RWPE2 (cell line): ENCODE measurements at regions not wholly inside any gene's neighbourhood (a gene's known extent, or its start where the extent isn't known, plus 50 kb on each side); places are given as distances from the start of the nearest gene placed in this dataset.

Experiments
- ATAC-seq: fragments of 200-7000 bp; cut with Tn5 transposase; 3 replicates; pipeline ENCODE4 v1.9.1; 2021; ENCODE audit warnings: low read depth
- DNase-seq: peaks from one replicate; pipeline ENCODE4 v3.0.0-alpha.2; 2020; ENCODE audit warnings: low spot score
- H3K27ac ChIP-seq: fragments of 450-650 bp; 2 replicates; pipeline ENCODE4 v1.5.1; 2017; ENCODE audit warnings: mild to moderate bottlenecking; ENCODE audit not compliant: poor library complexity, severe bottlenecking
- H3K27me3 ChIP-seq: fragments of 250-450 bp; sonication (Bioruptor Pico); 2 replicates; pipeline ENCODE4 v1.5.1; 2021; ENCODE audit warnings: mild to moderate bottlenecking, moderate library complexity; ENCODE audit not compliant: insufficient read depth, poor library complexity, severe bottlenecking
- H3K36me3 ChIP-seq: fragments of 250-450 bp; sonication (Bioruptor Pico); 2 replicates; pipeline ENCODE4 v1.5.1; 2020; ENCODE audit warnings: low read depth, mild to moderate bottlenecking, moderate library complexity
- H3K4me1 ChIP-seq: fragments of 250-450 bp; sonication (Bioruptor Pico); 2 replicates; pipeline ENCODE4 v1.5.1; 2021; ENCODE audit warnings: mild to moderate bottlenecking, moderate library complexity; ENCODE audit not compliant: insufficient read depth, poor library complexity, severe bottlenecking
- H3K4me3 ChIP-seq: fragments of 250-450 bp; sonication (Bioruptor Pico); 2 replicates; pipeline ENCODE4 v1.5.1; 2021; ENCODE audit warnings: mild to moderate bottlenecking, moderate library complexity; ENCODE audit not compliant: severe bottlenecking
- H3K9me3 ChIP-seq: fragments of 250-450 bp; sonication (Bioruptor Pico); 2 replicates; pipeline ENCODE4 v1.5.1; 2021; ENCODE audit warnings: mild to moderate bottlenecking, moderate library complexity; ENCODE audit not compliant: severe bottlenecking
- TF ChIP-seq, protein P1 (sequence below): fragments of 450-650 bp; IDR thresholded peaks from one replicate; pipeline ENCODE4 v1.5.1; 2017; ENCODE audit warnings: mild to moderate bottlenecking, moderate library complexity; ENCODE audit not compliant: poor library complexity, severe bottlenecking

DNA sequence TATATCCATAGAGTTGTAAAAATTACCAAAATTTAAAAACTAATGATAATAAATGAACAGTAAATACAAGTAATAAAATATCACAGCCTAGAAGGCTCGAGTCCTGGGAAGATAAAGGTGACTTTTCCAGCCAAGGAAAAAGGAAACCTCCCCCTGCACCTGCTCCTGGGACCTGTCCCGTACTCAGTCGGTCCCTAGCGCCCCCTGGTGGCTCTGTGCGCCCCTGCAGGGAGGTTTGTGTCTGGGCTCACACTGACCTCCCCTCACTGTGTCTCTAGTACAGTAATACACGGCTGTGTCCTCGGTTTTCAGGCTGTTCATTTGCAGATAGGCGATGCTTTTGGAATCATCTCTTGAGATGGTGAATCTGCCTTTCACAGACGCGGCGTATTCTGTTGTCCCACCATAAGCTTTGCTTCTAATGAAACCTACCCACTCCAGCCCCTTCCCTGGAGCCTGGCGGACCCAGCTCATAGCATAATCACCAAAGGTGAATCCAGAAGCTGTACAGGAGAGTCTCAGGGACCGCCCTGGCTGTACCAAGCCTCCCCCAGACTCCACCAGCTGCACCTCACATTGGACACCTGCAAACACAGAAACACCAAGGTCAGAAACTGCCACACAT, 1030.4 kb downstream of the TMEM121 start:
- no peak overlapping the region for H3K27ac ChIP-seq
- no peaks in the 10 kb centered on the region for H3K4me1 ChIP-seq
- ATAC-seq (peak; percentile 73), DNase-seq (no peak)
- H3K27me3 ChIP-seq, result peaks cover 12% of the 10 kb centered on the region
- no peaks in the 10 kb centered on the region for H3K36me3 ChIP-seq
- no peaks in the 10 kb centered on the region for H3K9me3 ChIP-seq
- TF ChIP-seq, protein P1, sequence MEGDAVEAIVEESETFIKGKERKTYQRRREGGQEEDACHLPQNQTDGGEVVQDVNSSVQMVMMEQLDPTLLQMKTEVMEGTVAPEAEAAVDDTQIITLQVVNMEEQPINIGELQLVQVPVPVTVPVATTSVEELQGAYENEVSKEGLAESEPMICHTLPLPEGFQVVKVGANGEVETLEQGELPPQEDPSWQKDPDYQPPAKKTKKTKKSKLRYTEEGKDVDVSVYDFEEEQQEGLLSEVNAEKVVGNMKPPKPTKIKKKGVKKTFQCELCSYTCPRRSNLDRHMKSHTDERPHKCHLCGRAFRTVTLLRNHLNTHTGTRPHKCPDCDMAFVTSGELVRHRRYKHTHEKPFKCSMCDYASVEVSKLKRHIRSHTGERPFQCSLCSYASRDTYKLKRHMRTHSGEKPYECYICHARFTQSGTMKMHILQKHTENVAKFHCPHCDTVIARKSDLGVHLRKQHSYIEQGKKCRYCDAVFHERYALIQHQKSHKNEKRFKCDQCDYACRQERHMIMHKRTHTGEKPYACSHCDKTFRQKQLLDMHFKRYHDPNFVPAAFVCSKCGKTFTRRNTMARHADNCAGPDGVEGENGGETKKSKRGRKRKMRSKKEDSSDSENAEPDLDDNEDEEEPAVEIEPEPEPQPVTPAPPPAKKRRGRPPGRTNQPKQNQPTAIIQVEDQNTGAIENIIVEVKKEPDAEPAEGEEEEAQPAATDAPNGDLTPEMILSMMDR, result peak; percentile 83
- H3K4me3 ChIP-seq, result no peak overlapping the region

- H3K9me3 ChIP-seq, result no peaks in the 10 kb centered on the region
Observed at GRCh38 chr14:106562451-106562850, 1036.1 kb downstream of the TMEM121 start.

GRCh38 chr14:106564058-106564643, 1037.8 kb downstream of the TMEM121 start:
- H3K27ac ChIP-seq, result no peak overlapping the region
- H3K4me1 ChIP-seq, result no peaks in the 10 kb centered on the region
- DNase-seq (no peak), ATAC-seq (no peak)
- no peak overlapping the region for H3K4me3 ChIP-seq
- H3K36me3 ChIP-seq, result no peaks in the 10 kb centered on the region
- TF ChIP-seq, protein P1, result peak; percentile 63
- H3K9me3 ChIP-seq, result no peaks in the 10 kb centered on the region
- peaks cover 4% of the 10 kb centered on the region for H3K27me3 ChIP-seq

More at GRCh38 chr14:106562451-106562850, 1036.1 kb downstream of the TMEM121 start:
- TF ChIP-seq, protein P1, result no peak
- peaks cover 10% of the 10 kb centered on the region for H3K27me3 ChIP-seq
- no peak for ATAC-seq
- H3K4me1 ChIP-seq, result no peaks in the 10 kb centered on the region
- no peak overlapping the region for H3K27ac ChIP-seq
- H3K4me3 ChIP-seq, result no peak overlapping the region
- no peaks in the 10 kb centered on the region for H3K36me3 ChIP-seq
- DNase-seq, result no peak

DNA sequence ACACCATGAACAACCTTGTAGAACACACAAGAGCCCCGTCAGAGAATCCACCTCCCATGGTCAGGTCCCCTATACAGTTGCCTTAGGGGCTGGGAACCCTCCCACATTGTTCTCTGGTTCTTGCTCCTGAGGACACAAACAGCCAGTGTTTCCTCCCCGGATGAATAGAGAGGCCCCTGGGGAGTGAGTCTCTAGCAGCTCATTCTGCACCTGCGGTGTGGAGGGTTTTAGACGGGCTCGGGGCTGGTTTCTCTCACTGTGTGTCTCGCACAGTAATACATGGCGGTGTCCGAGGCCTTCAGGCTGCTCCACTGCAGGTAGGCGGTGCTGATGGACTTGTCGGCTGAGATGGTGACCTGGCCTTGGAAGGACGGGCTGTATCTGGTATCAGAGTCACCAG, 1052.1 kb downstream of the TMEM121 start:
- DNase-seq, result no peak
- Histone ChIP-seq H3K4me1 (no peaks in the 10 kb centered on the region), H3K27me3 (peaks cover 20% of the 10 kb centered on the region), H3K27ac (no peak overlapping the region), H3K9me3 (no peaks in the 10 kb centered on the region), H3K36me3 (no peaks in the 10 kb centered on the region), H3K4me3 (no peak overlapping the region)
- ATAC-seq, result no peak; the same call in 2 of the 3 replicates
- TF ChIP-seq, protein P1, result no peak

GRCh38 chr14:106579084-106579483, 1052.7 kb downstream of the TMEM121 start:
- ATAC-seq, result no peak; the same call in 2 of the 3 replicates
- Histone ChIP-seq H3K27ac (no peak overlapping the region), H3K4me1 (no peaks in the 10 kb centered on the region)

More at GRCh38 chr14:106579084-106579483, 1052.7 kb downstream of the TMEM121 start:
- H3K4me3 ChIP-seq, result no peak overlapping the region
- no peak for DNase-seq
- no peaks in the 10 kb centered on the region for H3K9me3 ChIP-seq
- H3K27me3 ChIP-seq, result peaks cover 18% of the 10 kb centered on the region
- TF ChIP-seq, protein P1, result no peak
- no peaks in the 10 kb centered on the region for H3K36me3 ChIP-seq
